Stimulated activated CD4-positive, alpha-beta T cell treated with anti-CD3 and anti-CD28 coated beads, Interleukin-2, amount 100 ng/mL, for 48 hours (primary cell): ENCODE measurements at regions not wholly inside any gene's neighbourhood (a gene's known extent, or its start where the extent isn't known, plus 50 kb on each side); places are given as distances from the start of the nearest gene placed in this dataset.

Experiments used
- DNase-seq, 2 donors: peaks; one replicate each; pipeline ENCODE4 v3.0.0-alpha.2; 2020

- no peak for DNase-seq
Observed at GRCh38 chr19:29093553-29093908, 119.4 kb downstream of the UQCRFS1 start.

- DNase-seq, result no peak
Observed at GRCh38 chr19:29092712-29093552, 120.0 kb downstream of the UQCRFS1 start.

GRCh38 chr19:29090783-29091526 lies 122.0 kb downstream of the UQCRFS1 start:
- no peak for DNase-seq

GRCh38 chr19:29089315-29089870 lies 123.6 kb downstream of the UQCRFS1 start:
- DNase-seq, result no peak

- DNase-seq, result no peak
Observed at GRCh38 chr19:29088761-29089160, 124.2 kb downstream of the UQCRFS1 start.

GRCh38 chr19:29086646-29087045 lies 126.3 kb downstream of the UQCRFS1 start:
- no peak for DNase-seq

- DNase-seq, result no peak
Observed at GRCh38 chr19:29086182-29086581, 126.8 kb downstream of the UQCRFS1 start.

GRCh38 chr19:29085630-29086029 lies 127.3 kb downstream of the UQCRFS1 start:
- no peak for DNase-seq

- no peak for DNase-seq
Observed at GRCh38 chr19:29085206-29085605, 127.7 kb downstream of the UQCRFS1 start.

- DNase-seq, result no peak
Observed at GRCh38 chr19:29084266-29084665, 128.7 kb downstream of the UQCRFS1 start.

- DNase-seq, result no peak
Observed at GRCh38 chr19:29083863-29084262, 129.1 kb downstream of the UQCRFS1 start.

- DNase-seq, result no peak
Observed at GRCh38 chr19:29079356-29080032, 133.5 kb downstream of the UQCRFS1 start.

GRCh38 chr19:29076963-29077362 lies 136.0 kb downstream of the UQCRFS1 start:
- DNase-seq, result no peak

- DNase-seq, result no peak
Observed at GRCh38 chr19:29076161-29076560, 136.8 kb downstream of the UQCRFS1 start.

GRCh38 chr19:29075149-29075548 lies 137.8 kb downstream of the UQCRFS1 start:
- DNase-seq, result no peak

GRCh38 chr19:29074579-29074978 lies 138.4 kb downstream of the UQCRFS1 start:
- DNase-seq, result no peak

GRCh38 chr19:29067831-29068230 lies 145.1 kb downstream of the UQCRFS1 start:
- DNase-seq, result no peak

GRCh38 chr19:29062475-29063435 lies 150.2 kb downstream of the UQCRFS1 start:
- DNase-seq, result no peak

GRCh38 chr19:29060813-29061364 lies 152.1 kb downstream of the UQCRFS1 start:
- DNase-seq, result no peak

GRCh38 chr19:29056535-29056934 lies 156.4 kb downstream of the UQCRFS1 start:
- DNase-seq, result no peak

GRCh38 chr19:29054886-29055675 lies 157.9 kb downstream of the UQCRFS1 start:
- no peak for DNase-seq
